H1 (cell line): ENCODE measurements at regions not wholly inside any gene's neighbourhood (a gene's known extent, or its start where the extent isn't known, plus 50 kb on each side); places are given as distances from the start of the nearest gene placed in this dataset.

Experiments
- CTCF ChIA-PET: fragments of 300-600 bp; sonication (Branson Sonifier 250); formaldehyde crosslinking; loops from one replicate; lab custom pipeline; 2021; ENCODE audit not compliant: partially characterized antibody; lab: Charles Lee
- POLR2A ChIA-PET: fragments of 300-600 bp; sonication (Branson Sonifier 250); formaldehyde crosslinking; loops from one replicate; lab custom pipeline; 2021; ENCODE audit warnings: inconsistent platforms; ENCODE audit not compliant: partially characterized antibody; lab: Charles Lee
- DNase-seq, 2 experiments: peaks; one replicate each; pipeline versions ENCODE4 v3.0.0 to v3.0.0-alpha.2; 2010 to 2022; ENCODE audit warnings: low spot score in 2 of 2, low read depth in 1 of 2, mixed read lengths in 1 of 2
- FAIRE-seq: peaks from 2 replicates; lab custom pipeline; 2011; peaks lifted over from hg19 to GRCh38; lab: Jason Lieb, UNC
- H2AFZ ChIP-seq: 2 replicates; pipeline ENCODE4 v1.8.1; 2012; ENCODE audit warnings: low read length, inconsistent platforms
- H2AK5ac ChIP-seq: 2 replicates; pipeline ENCODE4 v1.6.1; 2013; ENCODE audit warnings: low read depth, low read length
- H2BK120ac ChIP-seq: replicated peaks from 2 replicates; pipeline ENCODE3; 2013; ENCODE audit warnings: low read depth, low read length, inconsistent platforms
- H2BK12ac ChIP-seq: 2 replicates; pipeline ENCODE4 v1.6.1; 2013; ENCODE audit warnings: low read depth, low read length
- H2BK15ac ChIP-seq: 2 replicates; pipeline ENCODE4 v1.6.1; 2013; ENCODE audit warnings: low read length
- H2BK20ac ChIP-seq: 2 replicates; pipeline ENCODE4 v1.6.1; 2013; ENCODE audit warnings: low read length
- H2BK5ac ChIP-seq: 2 replicates; pipeline ENCODE4 v1.6.1; 2013; ENCODE audit warnings: low read depth, low read length
- H3K14ac ChIP-seq: 2 replicates; pipeline ENCODE4 v1.6.1; 2013; ENCODE audit warnings: inconsistent platforms; ENCODE audit not compliant: insufficient read length
- H3K18ac ChIP-seq: 2 replicates; pipeline ENCODE4 v1.6.1; 2013; ENCODE audit warnings: low read length; ENCODE audit errors: extremely low read depth
- H3K23ac ChIP-seq: 2 replicates; pipeline ENCODE4 v1.6.1; 2013; ENCODE audit warnings: inconsistent platforms; ENCODE audit not compliant: insufficient read length
- H3K23me2 ChIP-seq: 2 replicates; pipeline ENCODE4 v1.6.1; 2013; ENCODE audit warnings: low read depth, low read length
- H3K27ac ChIP-seq: 2 replicates; pipeline ENCODE4 v1.6.1; 2011; ENCODE audit warnings: low read depth, low read length, inconsistent platforms
- H3K27me3 ChIP-seq, 4 experiments: replicated peaks in 1 of 4; 1 replicate in 1 of 4; 2 replicates in 3 of 4; pipeline versions ENCODE4 v1.6.1 to v1.8.1; 2011 to 2013; ENCODE audit warnings: low read length in 3 of 4, mild to moderate bottlenecking in 3 of 4, inconsistent platforms in 2 of 4, mixed read lengths in 2 of 4, moderate library complexity in 1 of 4; ENCODE audit not compliant: control insufficient read depth in 3 of 4, insufficient read depth in 3 of 4; ENCODE audit errors: extremely low read depth in 1 of 4
- H3K36me3 ChIP-seq, 4 experiments: 2 replicates each; pipeline versions ENCODE4 v1.6.1 to v1.8.1; 2011 to 2013; ENCODE audit warnings: mild to moderate bottlenecking in 4 of 4, low read length in 3 of 4, moderate library complexity in 2 of 4, control low read depth in 1 of 4, inconsistent platforms in 1 of 4; ENCODE audit not compliant: insufficient read depth in 4 of 4, control insufficient read depth in 2 of 4
- H3K4ac ChIP-seq: replicated peaks from 2 replicates; pipeline ENCODE3; 2013; ENCODE audit warnings: low read length, low read depth, mixed read lengths, inconsistent platforms; ENCODE audit not compliant: insufficient read length
- H3K4me1 ChIP-seq, 4 experiments: replicated peaks in 1 of 4; 1 replicate in 1 of 4; 2 replicates in 3 of 4; pipeline versions ENCODE4 v1.6.1 to v1.8.1; 2011 to 2013; ENCODE audit warnings: low read length in 3 of 4, inconsistent platforms in 2 of 4, mixed read lengths in 1 of 4; ENCODE audit not compliant: insufficient read depth in 4 of 4, control insufficient read depth in 3 of 4
- H3K4me2 ChIP-seq, 2 experiments: 2 replicates each; pipeline versions ENCODE4 v1.6.1 to v1.8.1; 2011 to 2013; ENCODE audit warnings: low read depth in 2 of 2, low read length in 2 of 2, control low read depth in 1 of 2, inconsistent platforms in 1 of 2, mild to moderate bottlenecking in 1 of 2; ENCODE audit not compliant: insufficient read depth in 1 of 2
- H3K4me3 ChIP-seq, 4 experiments: fragments of 200-600, 300-600 bp in 1 of 4; sonication (generic), shearing (Covaris generic), sonication (Bioruptor Twin) in 1 of 4; 2 replicates each; pipeline versions ENCODE4 v1.5.1 to v1.8.1; 2011 to 2016; ENCODE audit warnings: low read length in 4 of 4, low read depth in 3 of 4, control low read depth in 2 of 4, inconsistent platforms in 2 of 4, mild to moderate bottlenecking in 2 of 4, mixed read lengths in 1 of 4, moderate library complexity in 1 of 4; ENCODE audit not compliant: insufficient read depth in 2 of 4; ENCODE audit errors: extremely low read depth in 1 of 4
- H3K56ac ChIP-seq: replicated peaks from 2 replicates; pipeline ENCODE3; 2013; ENCODE audit warnings: low read depth, mild to moderate bottlenecking, mixed read lengths, low read length, inconsistent platforms; ENCODE audit not compliant: insufficient read length
- H3K79me1 ChIP-seq: 2 replicates; pipeline ENCODE4 v1.6.1; 2013; ENCODE audit warnings: low read depth, low read length, control low read depth
- H3K79me2 ChIP-seq, 2 experiments: 2 replicates each; pipeline versions ENCODE4 v1.6.1 to v1.8.1; 2012 to 2013; ENCODE audit warnings: low read length in 2 of 2, mild to moderate bottlenecking in 2 of 2, inconsistent platforms in 1 of 2; ENCODE audit not compliant: insufficient read depth in 2 of 2, control insufficient read depth in 1 of 2
- H3K9ac ChIP-seq, 4 experiments: replicated peaks in 1 of 4; 1 replicate in 1 of 4; 2 replicates in 3 of 4; pipeline versions ENCODE4 v1.6.1 to v1.8.1; 2011 to 2013; ENCODE audit warnings: low read depth in 3 of 4, low read length in 3 of 4, control low read depth in 2 of 4, mild to moderate bottlenecking in 2 of 4, moderate library complexity in 2 of 4, inconsistent platforms in 1 of 4; ENCODE audit errors: extremely low read depth in 1 of 4
- H3K9me3 ChIP-seq, 2 experiments: 2 replicates each; pipeline versions ENCODE4 v1.6.1 to v1.8.1; 2012 to 2013; ENCODE audit warnings: mild to moderate bottlenecking in 2 of 2, moderate library complexity in 2 of 2, control low read depth in 1 of 2, inconsistent platforms in 1 of 2, low read depth in 1 of 2, low read length in 1 of 2, mixed read lengths in 1 of 2; ENCODE audit not compliant: insufficient read depth in 2 of 2
- H4K20me1 ChIP-seq, 2 experiments: replicated peaks in 1 of 2; 2 replicates each; pipeline versions ENCODE3 to v1.8.1; 2011 to 2013; ENCODE audit warnings: inconsistent platforms in 2 of 2, low read length in 2 of 2, mild to moderate bottlenecking in 1 of 2; ENCODE audit not compliant: insufficient read depth in 2 of 2, control insufficient read depth in 1 of 2
- H4K5ac ChIP-seq: 2 replicates; pipeline ENCODE4 v1.6.1; 2013; ENCODE audit warnings: low read length, low read depth, mixed read lengths, inconsistent platforms; ENCODE audit not compliant: insufficient read length
- H4K8ac ChIP-seq: 2 replicates; pipeline ENCODE4 v1.8.0; 2013; ENCODE audit warnings: mild to moderate bottlenecking, moderate library complexity, low read length, inconsistent platforms; ENCODE audit not compliant: insufficient read depth; ENCODE audit errors: extremely low read depth
- H4K91ac ChIP-seq: replicated peaks from 2 replicates; pipeline ENCODE3; 2013; ENCODE audit warnings: low read length, mixed read lengths, inconsistent platforms; ENCODE audit not compliant: insufficient read length
- ASH2L ChIP-seq: fragments of 200-600, 300-600 bp; sonication (generic); IDR thresholded peaks from one replicate; pipeline ENCODE4 v1.7.1; 2017; ENCODE audit warnings: low read length
- E2F6 ChIP-seq: IDR thresholded peaks from 2 replicates; pipeline ENCODE4 v1.6.1; 2012; ENCODE audit warnings: inconsistent platforms
- NRF1 ChIP-seq: IDR thresholded peaks from 2 replicates; pipeline ENCODE4 v1.6.1; 2011; ENCODE audit warnings: mild to moderate bottlenecking, low read depth, low read length, improper control_type of control experiment
- RBBP5 ChIP-seq: IDR thresholded peaks from 2 replicates; pipeline ENCODE4 v1.7.1; 2012; ENCODE audit warnings: low read depth, mild to moderate bottlenecking, inconsistent platforms, low read length, moderate library complexity, borderline replicate concordance
- RFX5 ChIP-seq: IDR thresholded peaks from 2 replicates; pipeline ENCODE4 v1.6.1; 2011; ENCODE audit warnings: low read depth, low read length, improper control_type of control experiment, borderline replicate concordance
- SP2 ChIP-seq: IDR thresholded peaks from 2 replicates; pipeline ENCODE4 v1.6.1; 2012; ENCODE audit warnings: mild to moderate bottlenecking, low read length, inconsistent platforms
- SP4 ChIP-seq: IDR thresholded peaks from 2 replicates; pipeline ENCODE4 v1.6.1; 2012; ENCODE audit warnings: low read length, inconsistent platforms
- WGBS, 2 experiments: shearing (Covaris generic) in 1 of 2; methylation state at CpG; one replicate each; pipeline versions ENCODE4 v1.1.6 to v1.1.7; 2013 to 2015; ENCODE audit warnings: low lambda C conversion rate in 2 of 2, mixed read lengths in 2 of 2, inconsistent platforms in 1 of 2, low coverage in 1 of 2, missing lambda C conversion rate in 1 of 2; ENCODE audit not compliant: insufficient replicate concordance in 2 of 2, insufficient coverage in 1 of 2, insufficient read length in 1 of 2; ENCODE audit errors: extremely low coverage in 1 of 2, missing lambda C conversion rate in 1 of 2; 5-methylcytosine and 5-hydroxymethylcytosine counted together

GRCh38 chr6:21968411-21968810 lies 328.4 kb downstream of the PRL start:
- Histone ChIP-seq H2BK120ac (no peak overlapping the region), H3K4me1 (peaks cover 0 to 12% (median 4%) of the 10 kb centered on the region in 4 experiments; a peak in 5 of 7 replicates), H4K20me1 (no peaks in the 10 kb centered on the region), H3K23ac (no peak overlapping the region), H2AFZ (no peak overlapping the region), H3K14ac (no peak overlapping the region), H3K9ac (no peak overlapping the region), H3K18ac (no peak overlapping the region), H4K8ac (no peak overlapping the region), H3K4ac (no peak overlapping the region), H3K27me3 (no peaks in the 10 kb centered on the region), H4K91ac (no peak overlapping the region), H4K5ac (no peak overlapping the region), H3K79me1 (peaks cover 2% of the 10 kb centered on the region), H2BK5ac (no peak overlapping the region), H3K27ac (no peak overlapping the region), H2BK20ac (no peak overlapping the region), H3K79me2 (peaks cover 0 to 37% of the 10 kb centered on the region in 2 experiments; a peak in 2 of 4 replicates), H2BK15ac (no peak overlapping the region), H3K36me3 (no peaks in the 10 kb centered on the region; a peak in 2 of 8 replicates), H3K56ac (no peak overlapping the region), H3K4me2 (no peak overlapping the region), H2AK5ac (no peak overlapping the region), H3K4me3 (no peak overlapping the region), H3K23me2 (no peaks in the 10 kb centered on the region), H2BK12ac (no peak overlapping the region), H3K9me3 (no peaks in the 10 kb centered on the region)
- DNase-seq (no peak), FAIRE-seq (no peak)
- CTCF ChIA-PET = interaction anchor here (1.0 kb wide), 1 partner anchor 313 kb away, joined by 3 read pairs; no protein-coding TSS in a partner anchor
- 94% methylated on average over 2 of the region's 2 CpGs; no CpG with 5 or more reads in 1 of the 2 experiments for WGBS, 2 experiments
- POLR2A ChIA-PET = no interaction called here
- TF ChIP-seq RFX5 (no peak), ASH2L (no peak), NRF1 (no peak), E2F6 (no peak), SP2 (no peak), SP4 (no peak), RBBP5 (no peak)
